Keratinocyte (primary cell): ENCODE measurements at regions not wholly inside any gene's neighbourhood (a gene's known extent, or its start where the extent isn't known, plus 50 kb on each side); places are given as distances from the start of the nearest gene placed in this dataset.

Experiments
- DNase-seq: peaks from one replicate; pipeline ENCODE4 v3.0.0-alpha.2; 2011; ENCODE audit warnings: low read depth, missing footprints, low spot score
- FAIRE-seq: peaks from 2 replicates; lab custom pipeline; 2011; peaks lifted over from hg19 to GRCh38; lab: Jason Lieb, UNC
- H2AFZ ChIP-seq: 2 replicates; pipeline ENCODE4 v1.6.0; 2012; ENCODE audit warnings: low read length, control low read depth, inconsistent platforms; ENCODE audit not compliant: control insufficient read depth
- H3K27ac ChIP-seq: 2 replicates; pipeline ENCODE4 v1.5.1; 2011; ENCODE audit warnings: low read length; ENCODE audit not compliant: control insufficient read depth, insufficient read depth
- H3K27me3 ChIP-seq: 3 replicates; pipeline ENCODE4 v1.6.0; 2011; ENCODE audit warnings: low read length; ENCODE audit not compliant: control insufficient read depth, insufficient read depth; ENCODE audit errors: extremely low read depth
- H3K36me3 ChIP-seq, 2 experiments: 2 replicates in 1 of 2; 3 replicates in 1 of 2; pipeline ENCODE4 v1.5.1; 2011; ENCODE audit warnings: low read length in 2 of 2, mild to moderate bottlenecking in 1 of 2; ENCODE audit not compliant: control insufficient read depth in 2 of 2, insufficient read depth in 2 of 2; ENCODE audit errors: extremely low read depth in 1 of 2
- H3K4me1 ChIP-seq: 3 replicates; pipeline ENCODE4 v1.5.1; 2011; ENCODE audit warnings: low read length; ENCODE audit not compliant: control insufficient read depth, insufficient read depth; ENCODE audit errors: extremely low read depth
- H3K4me2 ChIP-seq: 3 replicates; pipeline ENCODE4 v1.6.0; 2011; ENCODE audit warnings: low read depth, low read length; ENCODE audit not compliant: control insufficient read depth, insufficient read depth; ENCODE audit errors: extremely low read depth
- H3K4me3 ChIP-seq, 3 experiments: fragments of 200-600 bp in 1 of 3; sonication (generic) in 1 of 3; 2 replicates in 2 of 3; 3 replicates in 1 of 3; pipeline ENCODE4 v1.5.1; 2011 to 2016; ENCODE audit warnings: low read length in 3 of 3, mild to moderate bottlenecking in 3 of 3, control low read depth in 2 of 3, inconsistent platforms in 1 of 3, low read depth in 1 of 3, mixed read lengths in 1 of 3, mixed run types in 1 of 3, moderate library complexity in 1 of 3; ENCODE audit not compliant: control insufficient read depth in 2 of 3, insufficient read depth in 2 of 3; ENCODE audit errors: extremely low read depth in 1 of 3
- H3K79me2 ChIP-seq: 2 replicates; pipeline ENCODE4 v1.6.0; 2012; ENCODE audit warnings: low read length; ENCODE audit not compliant: control insufficient read depth, insufficient read depth
- H3K9ac ChIP-seq: 3 replicates; pipeline ENCODE4 v1.6.0; 2011; ENCODE audit warnings: low read length; ENCODE audit not compliant: control insufficient read depth, insufficient read depth; ENCODE audit errors: extremely low read depth
- H3K9me1 ChIP-seq: 3 replicates; pipeline ENCODE4 v1.6.0; 2011; ENCODE audit warnings: low read length; ENCODE audit not compliant: control insufficient read depth, insufficient read depth; ENCODE audit errors: extremely low read depth
- H3K9me3 ChIP-seq: 2 replicates; pipeline ENCODE4 v1.5.1; 2012; ENCODE audit warnings: low read depth, low read length; ENCODE audit not compliant: control insufficient read depth
- H4K20me1 ChIP-seq: 3 replicates; pipeline ENCODE4 v1.6.0; 2011; ENCODE audit warnings: low read length; ENCODE audit not compliant: control insufficient read depth, insufficient read depth; ENCODE audit errors: extremely low read depth
- CTCF ChIP-seq, 3 experiments: IDR thresholded peaks in 1 of 3; conservative IDR thresholded peaks in 1 of 3; optimal IDR thresholded peaks in 1 of 3; 2 replicates in 2 of 3; 3 replicates in 1 of 3; pipeline versions ENCODE3 to v1.5.1; 2011; ENCODE audit warnings: low read length in 3 of 3, mild to moderate bottlenecking in 3 of 3, moderate library complexity in 2 of 3, control low read depth in 1 of 3, inconsistent platforms in 1 of 3; ENCODE audit not compliant: insufficient read depth in 2 of 3; ENCODE audit errors: extremely low read depth in 1 of 3
- EZH2 ChIP-seq: IDR thresholded peaks from one replicate; pipeline ENCODE4 v1.6.1; 2012; ENCODE audit warnings: inconsistent platforms, mild to moderate bottlenecking, low read length, moderate library complexity
- dilution Hi-C: fragments of 300-500 bp; cut with MboI; formaldehyde crosslinking; loops from one replicate; pipeline ENCODE4 v1.7.0; 2020; ENCODE audit warnings: low sequenced_read_pairs; ENCODE audit not compliant: extremely low pct_ligation_motif_present

- dilution Hi-C loops = no loop called here
Measured at GRCh38 chr2:156647377-156648010, 211.3 kb downstream of the GPD2 start.

GRCh38 chr2:156648522-156648921 lies 212.3 kb downstream of the GPD2 start:
- no peak overlapping the region for H2AFZ ChIP-seq
- TF ChIP-seq EZH2 (no peak), CTCF (optimal IDR thresholded peaks at IDR 0.05 in 1 of 3, IDR thresholded peaks at IDR 0.05 in 1 of 3, conservative IDR thresholded peaks at IDR 0.05 in 1 of 3; ENCODE audit: extremely low read depth in 1 of 3, insufficient read depth in 2 of 3, low read length in 3 of 3) (no peak)
- H3K9me1 ChIP-seq = no peaks in the 10 kb centered on the region
- dilution Hi-C loops = no loop called here
- no peak overlapping the region for H3K9ac ChIP-seq
- H3K27me3 ChIP-seq = no peaks in the 10 kb centered on the region
- no peak overlapping the region for H3K4me2 ChIP-seq
- DNase-seq = no peak
- no peak for FAIRE-seq
- H3K36me3 ChIP-seq = no peaks in the 10 kb centered on the region
- no peaks in the 10 kb centered on the region for H3K79me2 ChIP-seq
- H4K20me1 ChIP-seq = no peaks in the 10 kb centered on the region
- no peak overlapping the region for H3K27ac ChIP-seq
- no peak overlapping the region for H3K4me3 ChIP-seq
- no peaks in the 10 kb centered on the region for H3K9me3 ChIP-seq
- no peaks in the 10 kb centered on the region for H3K4me1 ChIP-seq

More at GRCh38 chr2:156647377-156648010, 211.3 kb downstream of the GPD2 start:
- Histone ChIP-seq H3K4me1 (no peaks in the 10 kb centered on the region), H3K36me3 (no peaks in the 10 kb centered on the region), H3K4me3 (no peak overlapping the region), H4K20me1 (no peaks in the 10 kb centered on the region), H3K27ac (no peak overlapping the region), H2AFZ (no peak overlapping the region), H3K9ac (no peak overlapping the region), H3K79me2 (no peaks in the 10 kb centered on the region), H3K9me1 (no peaks in the 10 kb centered on the region), H3K4me2 (no peak overlapping the region), H3K9me3 (no peaks in the 10 kb centered on the region), H3K27me3 (no peaks in the 10 kb centered on the region)
- no peak for DNase-seq
- no peak for FAIRE-seq
- TF ChIP-seq CTCF (optimal IDR thresholded peaks at IDR 0.05 in 1 of 3, IDR thresholded peaks at IDR 0.05 in 1 of 3, conservative IDR thresholded peaks at IDR 0.05 in 1 of 3; ENCODE audit: extremely low read depth in 1 of 3, insufficient read depth in 2 of 3, low read length in 3 of 3) = no peak
- no peak for TF ChIP-seq EZH2
